EL (cell line): ENCODE measurements at regions not wholly inside any gene's neighbourhood (a gene's known extent, or its start where the extent isn't known, plus 50 kb on each side); places are given as distances from the start of the nearest gene placed in this dataset.

Experiments
- DNase-seq: peaks from one replicate; pipeline ENCODE4 v3.0.0-alpha.2; 2016

DNA sequence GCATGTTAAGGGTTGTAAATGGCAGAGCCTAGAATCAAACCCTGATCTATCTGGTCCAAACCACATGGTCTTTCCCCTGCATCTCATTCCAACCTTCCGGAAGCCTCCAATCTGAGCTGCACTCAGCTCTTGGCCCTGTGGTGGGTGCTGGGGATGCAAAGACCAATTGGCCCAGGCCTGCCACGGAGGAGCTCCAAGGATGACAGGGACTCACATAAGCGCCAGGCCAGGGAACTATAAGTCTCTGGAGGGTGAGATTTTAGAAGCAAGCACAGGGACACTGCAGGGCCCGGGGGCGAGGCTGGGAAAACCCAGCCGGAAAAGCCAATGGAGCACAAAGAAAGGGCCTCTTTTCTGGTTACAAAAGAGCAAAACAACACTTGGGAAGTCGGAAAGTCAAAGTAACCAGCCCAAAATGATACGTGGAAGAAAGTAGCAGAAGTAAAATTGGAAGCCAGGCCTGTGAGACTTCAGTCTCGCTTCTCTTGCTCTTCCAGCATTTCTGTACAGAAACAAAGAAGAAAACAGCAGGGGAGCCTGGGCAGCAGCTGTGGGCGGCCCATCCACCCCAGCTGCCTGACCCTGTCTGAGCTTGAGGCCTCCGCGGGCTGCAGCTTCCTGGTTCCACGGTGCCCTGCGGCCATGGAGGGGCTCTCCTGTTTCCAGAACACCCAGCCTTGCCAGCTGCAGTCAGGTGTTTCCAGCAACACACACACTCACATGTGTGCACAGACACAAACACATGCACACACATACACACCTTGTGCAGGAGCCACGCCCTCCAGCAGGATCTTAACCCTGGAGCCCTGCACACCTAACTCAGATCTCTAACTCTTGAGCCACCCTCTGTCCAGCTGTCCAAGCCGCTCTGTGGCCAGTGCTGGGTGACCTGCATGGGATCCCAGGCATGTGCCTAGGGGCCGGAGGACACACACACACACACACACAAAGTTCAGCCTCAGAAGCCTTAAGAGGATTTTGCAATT is 178.2 kb downstream of the BCL11B start:
- no peak for DNase-seq

- no peak for DNase-seq
Observed at GRCh38 chr14:99094901-99095300, 177.1 kb downstream of the BCL11B start.

DNA sequence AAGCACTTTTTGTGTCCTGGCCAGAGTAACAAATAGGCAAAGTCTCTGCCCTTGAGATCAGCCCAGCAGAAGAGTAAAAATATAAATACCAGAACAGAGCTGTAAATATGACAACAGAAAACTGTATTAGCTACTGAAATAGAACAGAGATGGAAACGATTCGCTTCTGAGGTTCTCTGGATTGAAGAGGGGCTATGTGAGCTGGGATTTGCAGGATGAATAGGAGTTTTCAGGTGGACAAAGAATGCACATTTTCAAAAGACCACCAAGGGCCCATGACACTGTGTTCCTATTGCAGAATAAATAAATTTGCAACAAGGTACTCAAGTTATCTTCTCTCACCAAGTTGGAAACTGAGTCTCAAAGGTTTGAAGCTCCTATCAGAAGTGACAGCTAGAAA is 176.6 kb downstream of the BCL11B start:
- DNase-seq, result no peak

DNA sequence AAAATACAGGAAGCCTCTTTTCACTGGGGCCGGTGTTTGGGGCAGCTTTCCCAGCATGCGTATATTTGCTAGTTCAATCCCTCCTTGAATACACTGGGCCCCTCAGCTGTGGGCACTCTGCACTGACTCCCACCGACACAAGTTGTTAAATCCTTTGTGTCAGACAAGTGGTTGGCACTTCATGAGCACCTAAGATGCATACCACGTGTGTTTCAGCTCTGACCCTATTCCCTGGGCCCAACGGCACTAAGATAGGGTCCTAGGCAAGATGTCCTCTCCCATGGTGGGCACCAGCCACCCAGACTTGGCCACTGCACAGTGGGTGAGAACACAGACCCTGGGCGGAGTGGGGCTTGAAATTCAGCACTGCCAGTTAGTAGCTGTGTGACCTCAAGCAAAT is 173.8 kb downstream of the BCL11B start:
- DNase-seq, result no peak

GRCh38 chr14:99099051-99099787 is 172.8 kb downstream of the BCL11B start:
- no peak for DNase-seq

GRCh38 chr14:99100497-99101270 is 171.3 kb downstream of the BCL11B start:
- DNase-seq, result no peak

DNA sequence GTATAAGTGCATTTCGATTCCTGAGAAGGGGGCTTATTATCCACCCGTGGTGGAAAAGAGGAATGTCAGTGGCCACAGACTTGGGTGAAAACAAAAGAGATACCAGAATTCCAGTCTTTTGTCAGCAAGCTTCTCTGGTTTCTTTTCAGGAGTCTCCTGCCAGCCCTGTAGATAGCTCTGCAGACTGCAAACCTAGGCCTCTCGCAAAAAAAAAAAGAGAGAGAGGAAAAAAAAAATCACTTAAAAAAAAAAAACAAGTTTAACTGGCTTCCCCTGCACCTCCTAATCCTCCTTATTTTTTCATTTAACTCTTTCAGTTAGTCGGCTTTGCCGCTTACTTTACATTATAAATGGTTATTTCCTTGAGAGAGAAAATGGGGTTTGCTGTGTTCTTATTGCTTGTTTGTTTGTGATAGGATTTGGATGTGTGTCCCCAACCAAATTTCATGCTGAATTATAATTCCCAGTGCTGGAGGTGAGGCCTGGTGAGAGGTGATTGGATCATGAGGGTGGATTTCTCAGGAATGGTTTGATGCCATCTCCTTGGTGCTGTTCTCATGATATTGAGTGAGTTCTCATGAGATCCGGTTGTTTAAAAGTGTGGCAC is 170.0 kb downstream of the BCL11B start:
- no peak for DNase-seq

- DNase-seq, result no peak
Observed at GRCh38 chr14:99116741-99117295, 155.2 kb downstream of the BCL11B start.

DNA sequence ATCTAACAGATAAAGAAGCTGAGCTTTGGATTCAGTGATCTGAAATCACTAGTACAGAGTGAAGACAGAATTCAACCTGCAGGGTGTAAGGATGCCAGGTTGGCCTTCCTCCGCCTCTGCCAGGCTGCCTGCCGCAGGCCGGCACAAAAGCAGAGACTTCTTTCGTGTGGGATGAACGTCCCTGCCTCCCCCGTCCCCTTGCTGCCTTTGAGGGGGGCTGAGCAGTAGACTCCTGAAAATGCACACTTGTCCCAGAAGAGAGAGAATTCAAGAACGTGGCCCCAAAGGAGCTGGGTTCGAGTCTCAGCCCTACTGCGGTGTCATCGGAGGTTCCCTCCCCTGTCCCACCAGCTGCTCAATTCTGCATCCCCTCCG is 154.3 kb downstream of the BCL11B start:
- DNase-seq, result no peak

GRCh38 chr14:99118046-99118721 is 153.8 kb downstream of the BCL11B start:
- DNase-seq, result no peak

GRCh38 chr14:99118946-99119345 is 153.1 kb downstream of the BCL11B start:
- no peak for DNase-seq
